HG03558 (cell line): ENCODE measurements at regions not wholly inside any gene's neighbourhood (a gene's known extent, or its start where the extent isn't known, plus 50 kb on each side); places are given as distances from the start of the nearest gene placed in this dataset.
"Not testable (repeated sequence)": the region's sequence is repeated elsewhere in the genome, so short reads cannot be mapped to it uniquely, and the experiment has no call there.

Source experiments
- ATAC-seq: cut with Tn5 transposase; IDR thresholded peaks from one replicate; pipeline ENCODE4 v1.9.1; 2021; ENCODE audit warnings: moderate number of reproducible peaks; ENCODE audit not compliant: unreplicated experiment; ENCODE audit errors: extremely low read depth

GRCh38 chr9:28984016-28984415 lies 1410.7 kb upstream of the C9orf72 start:
- no peak for ATAC-seq

DNA sequence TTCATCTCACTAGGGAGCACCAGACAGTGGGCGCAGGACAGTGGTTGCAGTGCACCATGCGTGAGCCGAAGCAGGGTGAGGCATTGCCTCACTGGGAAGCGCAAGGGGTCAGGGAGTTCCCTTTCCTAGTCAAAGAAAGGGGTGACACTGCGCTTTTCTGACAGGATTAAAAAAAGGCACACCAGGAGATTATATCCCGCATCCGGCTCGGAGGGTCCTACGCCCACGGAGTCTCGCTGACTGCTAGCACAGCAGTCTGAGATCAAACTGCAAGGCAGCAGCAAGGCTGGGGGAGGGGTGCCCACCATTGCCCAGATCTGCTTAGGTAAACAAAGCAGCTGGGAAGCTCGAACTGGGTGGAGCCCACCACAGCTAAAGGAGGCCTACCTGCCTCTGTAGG lies 1416.7 kb upstream of the C9orf72 start:
- not testable (repeated sequence) for ATAC-seq

- no peak for ATAC-seq
Measured at GRCh38 chr9:28999057-28999456, 1425.8 kb upstream of the C9orf72 start.

- no peak for ATAC-seq
Measured at GRCh38 chr9:28999806-29000205, 1426.5 kb upstream of the C9orf72 start.

DNA sequence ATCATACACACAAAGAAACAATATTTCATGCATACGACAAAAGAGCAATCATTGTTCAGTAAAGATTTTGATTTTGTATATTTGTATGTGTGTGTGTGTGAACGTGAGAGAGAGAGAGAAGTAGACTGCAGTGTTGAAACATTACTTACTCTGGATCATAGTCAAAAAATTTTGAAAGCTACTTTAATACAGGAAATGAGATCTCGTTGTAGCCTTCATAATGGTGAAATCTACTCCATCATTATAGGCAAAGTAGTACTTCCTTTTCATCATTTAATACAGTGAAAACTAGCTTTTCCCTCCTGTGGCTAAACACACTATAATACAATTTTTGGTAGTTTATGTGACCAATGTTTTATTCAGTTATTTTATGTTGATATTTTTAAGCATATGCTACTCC lies 1427.7 kb upstream of the C9orf72 start:
- no peak for ATAC-seq

GRCh38 chr9:29004988-29005387 lies 1431.7 kb upstream of the C9orf72 start:
- ATAC-seq = no peak

- no peak for ATAC-seq
Measured at GRCh38 chr9:29006628-29007027, 1433.3 kb upstream of the C9orf72 start.

DNA sequence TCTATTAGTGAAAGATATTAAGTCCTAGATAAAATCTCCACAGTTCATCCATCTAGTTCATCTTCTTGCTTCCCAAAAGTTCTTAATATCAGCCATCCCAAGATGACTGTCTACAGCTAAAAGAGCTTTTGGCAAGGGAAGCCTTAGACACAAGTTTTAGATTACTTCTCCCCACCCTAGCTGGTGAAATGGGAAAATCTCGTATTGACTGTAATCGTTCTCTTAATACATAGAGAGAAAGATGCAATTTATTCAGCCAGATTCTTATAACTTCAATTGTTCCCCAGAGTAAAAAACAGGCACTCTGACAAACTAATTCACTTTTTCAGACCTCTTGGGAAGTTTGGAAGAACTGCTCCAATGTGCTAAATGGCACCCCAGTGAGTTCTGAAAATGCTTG lies 1439.6 kb upstream of the C9orf72 start:
- ATAC-seq = no peak

DNA sequence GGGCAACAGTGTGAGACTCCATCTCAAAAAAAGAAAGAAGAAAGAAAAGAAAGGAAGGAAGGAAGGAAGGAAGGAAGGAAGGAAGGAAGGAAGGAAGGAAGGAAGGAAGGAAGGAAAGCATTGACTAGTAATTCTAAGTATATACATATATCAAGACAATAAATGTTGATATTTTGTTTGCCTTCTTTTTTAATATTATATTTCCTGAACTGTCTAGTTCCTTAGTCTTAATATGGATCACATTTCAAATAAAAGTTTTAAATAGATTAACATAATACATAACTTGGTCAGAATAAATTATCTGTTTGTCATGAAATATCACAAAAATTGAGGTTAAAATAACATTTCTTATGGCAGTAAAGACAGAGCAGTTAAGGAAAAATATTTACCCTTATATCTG lies 1448.4 kb upstream of the C9orf72 start:
- ATAC-seq = no peak

- ATAC-seq = no peak
Measured at GRCh38 chr9:29038332-29038731, 1465.1 kb upstream of the C9orf72 start.

DNA sequence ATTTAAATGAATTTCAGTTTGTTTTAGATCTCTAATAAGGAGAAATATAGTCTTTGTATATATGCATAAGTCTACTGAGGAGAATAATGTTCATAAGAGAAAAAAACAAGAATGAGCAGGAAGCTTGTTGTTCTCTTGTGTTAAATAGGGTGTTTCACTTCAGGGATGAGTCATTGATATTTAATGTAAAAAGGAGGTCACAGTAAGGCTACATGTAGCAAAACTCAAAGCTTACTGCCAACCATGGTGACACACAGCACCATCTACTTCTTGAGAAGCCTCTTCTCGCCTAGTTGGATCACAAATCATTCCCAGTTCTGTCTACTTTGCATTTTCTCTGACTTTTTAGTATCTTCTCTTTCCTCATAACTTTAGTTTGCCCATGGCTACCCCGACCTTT lies 1466.0 kb upstream of the C9orf72 start:
- ATAC-seq = no peak

- ATAC-seq = no peak
Measured at GRCh38 chr9:29043072-29043471, 1469.8 kb upstream of the C9orf72 start.

GRCh38 chr9:29044959-29045358 lies 1471.7 kb upstream of the C9orf72 start:
- no peak for ATAC-seq

- ATAC-seq = no peak
Measured at GRCh38 chr9:29060041-29060440, 1486.8 kb upstream of the C9orf72 start.

GRCh38 chr9:29062446-29062845 lies 1489.2 kb upstream of the C9orf72 start:
- no peak for ATAC-seq

DNA sequence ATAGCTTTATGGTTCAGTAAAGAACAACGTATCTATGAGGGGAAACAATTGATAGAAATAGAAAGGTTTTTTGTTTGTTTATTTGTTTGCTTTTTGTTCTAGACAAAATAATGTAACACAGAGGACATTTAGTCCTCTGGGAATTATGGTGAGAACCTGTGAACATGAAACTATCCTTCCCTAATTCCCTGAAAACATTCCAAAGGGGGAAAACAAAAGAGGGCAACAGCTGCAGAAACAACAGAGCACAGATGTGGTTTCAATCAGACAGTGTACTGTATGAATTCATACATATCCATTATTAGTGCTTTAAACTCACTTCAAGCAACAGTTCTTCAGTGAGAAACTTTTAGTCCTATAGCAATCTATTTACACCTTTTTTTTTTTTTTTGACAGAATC lies 1489.8 kb upstream of the C9orf72 start:
- ATAC-seq = no peak

DNA sequence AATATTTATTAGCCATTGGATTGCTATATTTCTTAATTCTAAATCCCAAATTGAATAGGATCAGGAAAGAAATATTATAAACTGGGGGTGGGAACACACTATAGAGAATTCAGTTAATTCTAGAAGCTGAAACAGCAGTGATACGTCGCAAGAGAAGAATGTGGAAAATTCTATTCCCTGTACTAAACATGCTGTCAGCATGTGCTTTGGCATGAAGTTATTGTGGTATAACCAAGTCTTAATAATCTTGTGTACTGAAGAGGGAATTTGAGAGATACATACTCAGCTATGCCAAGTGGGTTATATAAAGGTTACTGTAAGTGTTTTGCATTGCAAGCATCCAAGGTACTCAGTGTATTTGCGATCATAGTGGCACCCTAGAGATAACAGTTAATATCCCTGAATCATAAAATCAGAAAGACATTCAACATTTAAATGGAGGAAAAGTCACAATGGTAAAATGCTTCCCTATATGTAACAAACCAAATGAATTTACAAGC lies 1492.9 kb upstream of the C9orf72 start:
- no peak for ATAC-seq

DNA sequence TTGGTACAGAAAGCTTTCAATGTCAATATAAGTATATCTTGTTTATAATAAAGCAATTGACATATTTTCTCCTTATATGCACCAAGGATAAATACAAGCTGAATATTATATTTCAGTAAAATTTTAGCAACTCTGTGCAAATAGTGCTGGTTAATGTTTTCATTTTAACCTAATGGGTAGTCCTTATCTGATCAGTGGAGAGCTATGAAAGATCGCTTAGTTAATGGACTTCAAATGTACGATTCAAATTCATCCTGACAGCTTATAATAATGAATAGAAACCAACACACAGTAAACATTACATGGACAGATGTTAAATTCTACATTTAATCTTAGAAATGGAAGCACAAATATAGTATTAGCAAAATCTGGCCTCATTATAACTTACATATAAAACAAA lies 1495.2 kb upstream of the C9orf72 start:
- ATAC-seq = no peak

GRCh38 chr9:29069376-29069775 lies 1496.1 kb upstream of the C9orf72 start:
- no peak for ATAC-seq

GRCh38 chr9:29078063-29078666 lies 1504.9 kb upstream of the C9orf72 start:
- ATAC-seq = no peak

DNA sequence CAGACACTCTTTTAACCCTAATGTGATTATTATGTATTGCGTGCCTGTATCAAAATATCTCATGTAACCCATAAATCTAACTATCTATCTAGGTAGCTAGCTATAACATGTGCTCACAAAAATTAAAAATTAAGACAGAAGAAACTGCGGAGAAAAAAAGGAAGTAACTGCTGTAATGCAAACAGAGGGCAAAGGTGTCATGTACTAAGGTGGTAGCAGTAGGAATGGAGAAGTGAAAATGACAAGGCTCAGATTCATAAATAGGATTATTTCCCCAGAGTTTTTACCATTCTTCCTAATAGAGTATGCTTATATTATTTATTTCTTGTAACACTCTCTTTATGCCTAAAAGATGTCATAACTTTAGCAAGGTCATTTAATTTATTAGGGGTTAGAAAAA lies 1527.5 kb upstream of the C9orf72 start:
- no peak for ATAC-seq

DNA sequence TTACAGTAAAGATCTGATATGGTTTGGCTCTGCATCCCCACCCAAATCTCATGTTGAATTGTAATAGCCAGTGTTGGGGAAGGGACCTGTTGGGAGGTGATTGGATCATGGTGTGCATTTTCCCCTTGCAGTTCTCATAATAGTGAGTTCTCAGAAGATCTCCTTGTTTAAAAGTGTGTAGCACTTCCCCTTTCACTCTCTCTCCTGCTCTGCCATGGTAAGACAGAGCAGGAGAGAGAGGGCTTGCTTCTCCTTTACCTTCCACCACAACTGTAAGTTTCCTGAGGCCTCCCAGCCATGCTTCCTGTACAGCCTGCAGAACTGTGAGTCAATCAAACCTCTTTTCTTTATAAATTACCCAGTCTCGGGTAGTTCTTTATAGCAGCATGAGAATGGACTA lies 1530.9 kb upstream of the C9orf72 start:
- not testable (repeated sequence) for ATAC-seq

GRCh38 chr9:29118555-29118954 lies 1545.3 kb upstream of the C9orf72 start:
- no peak for ATAC-seq
